K562 (cell line): ENCODE measurements at regions not wholly inside any gene's neighbourhood (a gene's known extent, or its start where the extent isn't known, plus 50 kb on each side); places are given as distances from the start of the nearest gene placed in this dataset.

Experiments
- EP300 ChIP-seq: IDR thresholded peaks from 2 replicates; pipeline ENCODE4 v1.6.1; 2012; ENCODE audit warnings: low read length, improper control_type of control experiment
- NCOA4 ChIP-seq: fragments of 450-650 bp; IDR thresholded peaks from 2 replicates; pipeline ENCODE4 v1.6.1; 2018; ENCODE audit warnings: mild to moderate bottlenecking; ENCODE audit not compliant: partially characterized antibody
- PTBP1 ChIP-seq: fragments of 200-400 bp; formaldehyde crosslinking; IDR thresholded peaks from 2 replicates; pipeline ENCODE4 v1.6.1; 2017; ENCODE audit warnings: low read depth, low read length
- RUNX1 ChIP-seq: sonication (generic); IDR thresholded peaks from 2 replicates; pipeline ENCODE4 v1.6.1; 2016; ENCODE audit warnings: antibody characterized with exemption, low read depth
- ZNF134 ChIP-seq: fragments of 250-450 bp; sonication (Bioruptor Pico); conservative IDR thresholded peaks from 2 replicates; pipeline ENCODE4 v1.4.0; 2020
- ZNF239 ChIP-seq: fragments of 250-450 bp; sonication (Bioruptor Pico); IDR thresholded peaks from 2 replicates; pipeline ENCODE4 v1.4.0; 2020; ENCODE audit warnings: mild to moderate bottlenecking
- ZZZ3 ChIP-seq: fragments of 450-650 bp; IDR thresholded peaks from 2 replicates; pipeline ENCODE4 v1.6.1; 2016; ENCODE audit warnings: antibody characterized with exemption, mild to moderate bottlenecking, moderate library complexity
- TF ChIP-seq, protein P1 (sequence below): fragments of 450-650 bp; formaldehyde crosslinking; IDR thresholded peaks from 2 replicates; pipeline ENCODE4 v1.4.0; 2020; ENCODE audit warnings: mild to moderate bottlenecking, mixed read lengths
- TF ChIP-seq, protein P2 (sequence below): fragments of 450-650 bp; formaldehyde crosslinking; IDR thresholded peaks from 2 replicates; pipeline ENCODE4 v1.4.0; 2022; ENCODE audit warnings: missing genetic modification characterization

DNA sequence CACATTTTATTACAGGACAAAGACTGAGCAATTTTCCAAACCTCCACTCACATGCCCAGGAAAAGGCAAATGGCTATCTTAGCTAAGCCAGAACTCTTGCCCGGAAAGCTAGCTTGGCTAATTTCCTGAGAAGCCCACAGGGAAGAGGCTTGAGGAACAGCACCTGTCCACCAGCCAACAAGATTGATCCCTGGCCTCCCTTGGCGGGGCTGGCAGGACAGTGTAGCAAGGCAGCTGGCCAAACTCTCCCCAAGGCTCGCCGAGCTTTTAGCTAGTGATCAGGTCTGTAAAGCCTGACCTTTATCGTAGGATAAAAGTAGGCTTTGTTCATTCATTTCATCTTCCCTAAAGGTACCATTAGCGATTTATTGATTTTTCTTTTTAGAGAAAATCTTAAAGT lies 101.4 kb downstream of the UQCRFS1 start:
- TF ChIP-seq EP300: no peak
- TF ChIP-seq RUNX1: no peak
- TF ChIP-seq, protein P1, sequence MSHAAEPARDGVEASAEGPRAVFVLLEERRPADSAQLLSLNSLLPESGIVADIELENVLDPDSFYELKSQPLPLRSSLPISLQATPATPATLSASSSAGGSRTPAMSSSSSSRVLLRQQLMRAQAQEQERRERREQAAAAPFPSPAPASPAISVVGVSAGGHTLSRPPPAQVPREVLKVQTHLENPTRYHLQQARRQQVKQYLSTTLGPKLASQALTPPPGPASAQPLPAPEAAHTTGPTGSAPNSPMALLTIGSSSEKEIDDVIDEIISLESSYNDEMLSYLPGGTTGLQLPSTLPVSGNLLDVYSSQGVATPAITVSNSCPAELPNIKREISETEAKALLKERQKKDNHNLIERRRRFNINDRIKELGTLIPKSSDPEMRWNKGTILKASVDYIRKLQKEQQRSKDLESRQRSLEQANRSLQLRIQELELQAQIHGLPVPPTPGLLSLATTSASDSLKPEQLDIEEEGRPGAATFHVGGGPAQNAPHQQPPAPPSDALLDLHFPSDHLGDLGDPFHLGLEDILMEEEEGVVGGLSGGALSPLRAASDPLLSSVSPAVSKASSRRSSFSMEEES: no peak
- TF ChIP-seq NCOA4: no peak
- TF ChIP-seq ZNF134 (CRISPR knock-in tag): no peak
- no peak for TF ChIP-seq ZZZ3
- no peak for TF ChIP-seq ZNF239
- TF ChIP-seq PTBP1: no peak
- TF ChIP-seq, protein P2, sequence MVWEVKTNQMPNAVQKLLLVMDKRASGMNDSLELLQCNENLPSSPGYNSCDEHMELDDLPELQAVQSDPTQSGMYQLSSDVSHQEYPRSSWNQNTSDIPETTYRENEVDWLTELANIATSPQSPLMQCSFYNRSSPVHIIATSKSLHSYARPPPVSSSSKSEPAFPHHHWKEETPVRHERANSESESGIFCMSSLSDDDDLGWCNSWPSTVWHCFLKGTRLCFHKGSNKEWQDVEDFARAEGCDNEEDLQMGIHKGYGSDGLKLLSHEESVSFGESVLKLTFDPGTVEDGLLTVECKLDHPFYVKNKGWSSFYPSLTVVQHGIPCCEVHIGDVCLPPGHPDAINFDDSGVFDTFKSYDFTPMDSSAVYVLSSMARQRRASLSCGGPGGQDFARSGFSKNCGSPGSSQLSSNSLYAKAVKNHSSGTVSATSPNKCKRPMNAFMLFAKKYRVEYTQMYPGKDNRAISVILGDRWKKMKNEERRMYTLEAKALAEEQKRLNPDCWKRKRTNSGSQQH (CRISPR knock-in tag): no peak
